Esophagus squamous epithelium (tissue), 5 donors: ENCODE measurements at regions not wholly inside any gene's neighbourhood (a gene's known extent, or its start where the extent isn't known, plus 50 kb on each side); places are given as distances from the start of the nearest gene placed in this dataset.
A peak's percentile ranks its signal among the peaks of the same experiment; 100 is the strongest.
"Not testable (repeated sequence)": the region's sequence is repeated elsewhere in the genome, so short reads cannot be mapped to it uniquely, and the experiment has no call there.

Experiments used
- DNase-seq: peaks from one replicate; lab custom pipeline; 2025; lab: John Stamatoyannopoulos, UW
- H3K27ac ChIP-seq, 4 donors: fragments of 200-600 bp; sonication (generic); one replicate each; pipeline ENCODE4 v1.5.1; 2016 to 2019; ENCODE audit warnings: mild to moderate bottlenecking in 1 of 4
- H3K27me3 ChIP-seq, 4 donors: fragments of 200-600 bp; sonication (generic); 1 replicate in 3 of 4; 2 replicates in 1 of 4; pipeline versions ENCODE4 v1.5.1 to v1.6.0; 2017 to 2021; ENCODE audit warnings: antibody characterized with exemption in 1 of 4
- H3K36me3 ChIP-seq, 3 donors: fragments of 200-600 bp; sonication (generic); one replicate each; pipeline ENCODE4 v1.5.1; 2016 to 2019
- H3K4me1 ChIP-seq, 3 donors: fragments of 200-600 bp; sonication (generic); one replicate each; pipeline ENCODE4 v1.5.1; 2017 to 2019
- H3K4me3 ChIP-seq, 4 donors: fragments of 200-600 bp; sonication (generic); 1 replicate in 3 of 4; 2 replicates in 1 of 4; pipeline ENCODE4 v1.5.1; 2016 to 2019; ENCODE audit warnings: mild to moderate bottlenecking in 2 of 4, moderate library complexity in 1 of 4
- H3K9me3 ChIP-seq, 3 donors: fragments of 200-600 bp; sonication (generic); one replicate each; pipeline ENCODE4 v1.5.1; 2016 to 2019
- POLR2A ChIP-seq, 4 donors: fragments of 450-650 bp; IDR thresholded peaks; one replicate each; pipeline ENCODE4 v1.6.1; 2017; ENCODE audit warnings: antibody characterized with exemption in 4 of 4, mild to moderate bottlenecking in 4 of 4, moderate library complexity in 3 of 4
- WGBS, 2 donors: methylation state at CpG; one replicate each; pipeline ENCODE4 v1.1.5; 2018; 5-methylcytosine and 5-hydroxymethylcytosine counted together
- intact Hi-C: fragments of 100-400 bp; cut with DNase I; formaldehyde crosslinking; loops from one replicate; pipeline ENCODE4 v1.15.0; 2022
- TF ChIP-seq, protein P1 (sequence below), 6 experiments: fragments of 450-650 bp in 4 of 6; fragments of 200-600 bp in 2 of 6; sonication (generic) in 2 of 6; IDR thresholded peaks; one replicate each; pipeline ENCODE4 v1.5.1; 2016 to 2019; ENCODE audit warnings: antibody characterized with exemption in 6 of 6, mild to moderate bottlenecking in 4 of 6, moderate library complexity in 4 of 6
- donor health status: DM: yes; HTN: yes; CAD: no.

DNA sequence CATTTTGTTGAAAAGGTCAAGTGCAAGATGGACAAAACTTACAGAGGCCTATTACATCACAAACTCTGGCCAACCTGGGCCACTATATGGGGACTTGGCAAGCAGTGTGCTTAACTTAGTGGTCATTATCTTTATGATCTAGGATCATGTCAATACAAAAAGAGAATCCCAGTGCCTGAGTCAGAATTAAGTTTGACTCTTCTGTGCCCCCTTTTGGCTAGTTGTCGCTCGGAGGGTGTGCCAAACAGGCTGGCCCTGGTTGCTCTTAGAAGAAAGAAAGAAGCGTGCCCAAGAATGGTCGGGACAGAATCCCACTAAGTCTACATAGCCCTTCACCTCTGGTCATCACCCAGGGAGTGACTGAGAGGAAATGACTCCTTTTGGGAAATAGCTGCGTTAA lies 100.1 kb downstream of the EIF4E start:
- H3K36me3 ChIP-seq: no peaks in the 10 kb centered on the region
- intact Hi-C loops: no loop called here
- DNase-seq: no peak
- no peak overlapping the region for H3K27ac ChIP-seq
- WGBS, 2 donors: 56 to 74% methylated on average over 5 of the region's 5 CpGs
- no peak overlapping the region for H3K4me3 ChIP-seq
- H3K27me3 ChIP-seq: no peaks in the 10 kb centered on the region
- H3K4me1 ChIP-seq: no peaks in the 10 kb centered on the region
- no peaks in the 10 kb centered on the region for H3K9me3 ChIP-seq
- TF ChIP-seq POLR2A (IDR thresholded peaks at IDR 0.05): no peak
- TF ChIP-seq, protein P1, sequence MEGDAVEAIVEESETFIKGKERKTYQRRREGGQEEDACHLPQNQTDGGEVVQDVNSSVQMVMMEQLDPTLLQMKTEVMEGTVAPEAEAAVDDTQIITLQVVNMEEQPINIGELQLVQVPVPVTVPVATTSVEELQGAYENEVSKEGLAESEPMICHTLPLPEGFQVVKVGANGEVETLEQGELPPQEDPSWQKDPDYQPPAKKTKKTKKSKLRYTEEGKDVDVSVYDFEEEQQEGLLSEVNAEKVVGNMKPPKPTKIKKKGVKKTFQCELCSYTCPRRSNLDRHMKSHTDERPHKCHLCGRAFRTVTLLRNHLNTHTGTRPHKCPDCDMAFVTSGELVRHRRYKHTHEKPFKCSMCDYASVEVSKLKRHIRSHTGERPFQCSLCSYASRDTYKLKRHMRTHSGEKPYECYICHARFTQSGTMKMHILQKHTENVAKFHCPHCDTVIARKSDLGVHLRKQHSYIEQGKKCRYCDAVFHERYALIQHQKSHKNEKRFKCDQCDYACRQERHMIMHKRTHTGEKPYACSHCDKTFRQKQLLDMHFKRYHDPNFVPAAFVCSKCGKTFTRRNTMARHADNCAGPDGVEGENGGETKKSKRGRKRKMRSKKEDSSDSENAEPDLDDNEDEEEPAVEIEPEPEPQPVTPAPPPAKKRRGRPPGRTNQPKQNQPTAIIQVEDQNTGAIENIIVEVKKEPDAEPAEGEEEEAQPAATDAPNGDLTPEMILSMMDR (IDR thresholded peaks at IDR 0.05): peak in 1 of 6 experiments; percentile 27

DNA sequence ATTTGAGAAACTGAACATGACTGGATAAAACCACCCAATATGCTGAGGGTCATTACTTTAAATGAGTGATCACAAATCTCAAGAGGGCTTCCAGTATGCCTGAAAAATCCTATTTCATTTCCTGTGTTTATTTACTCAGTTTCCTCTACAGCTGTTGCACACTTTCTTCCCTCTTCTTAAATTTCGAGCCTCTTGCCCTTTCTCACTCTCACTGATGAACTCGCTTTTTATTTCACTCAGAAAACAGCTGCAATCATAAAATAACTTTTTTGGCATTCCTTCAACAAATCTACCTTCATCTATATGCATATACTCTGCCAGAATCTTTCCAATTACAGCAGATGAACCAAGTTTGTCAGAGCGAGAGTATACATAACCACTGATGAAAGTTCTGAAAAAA lies 101.3 kb downstream of the EIF4E start:
- Histone ChIP-seq H3K27me3 (no peaks in the 10 kb centered on the region), H3K9me3 (no peaks in the 10 kb centered on the region), H3K4me1 (no peaks in the 10 kb centered on the region), H3K27ac (no peak overlapping the region), H3K36me3 (no peaks in the 10 kb centered on the region), H3K4me3 (no peak overlapping the region)
- intact Hi-C loops: no loop called here
- 60 to 69% methylated on average over 3 of the region's 3 CpGs for WGBS, 2 donors
- no peak for TF ChIP-seq POLR2A (IDR thresholded peaks at IDR 0.05)
- TF ChIP-seq, protein P1 (IDR thresholded peaks at IDR 0.05): no peak
- DNase-seq: no peak

DNA sequence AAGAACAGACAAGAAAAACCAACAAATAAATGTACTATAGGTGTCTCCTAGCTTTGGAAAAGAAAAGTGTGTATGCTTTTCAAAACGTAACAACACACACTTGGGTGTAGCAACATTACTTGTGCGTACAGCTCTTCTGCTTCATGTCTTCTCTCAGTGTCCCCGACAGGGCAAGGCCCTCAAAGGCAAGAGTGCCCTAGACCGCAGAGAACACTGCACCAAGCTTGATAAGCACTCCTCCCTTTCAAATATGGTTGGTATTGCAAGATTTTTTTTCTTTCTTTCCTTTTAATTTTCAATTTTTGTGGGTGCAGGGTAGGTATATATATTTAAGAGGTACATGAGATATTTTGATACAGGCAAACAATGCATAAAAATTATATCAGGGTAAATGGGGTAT lies 106.8 kb downstream of the EIF4E start:
- H3K36me3 ChIP-seq: no peaks in the 10 kb centered on the region
- TF ChIP-seq, protein P1 (IDR thresholded peaks at IDR 0.05): no peak
- TF ChIP-seq POLR2A (IDR thresholded peaks at IDR 0.05): no peak
- no peak overlapping the region for H3K4me3 ChIP-seq
- no peaks in the 10 kb centered on the region for H3K4me1 ChIP-seq
- H3K27me3 ChIP-seq: no peaks in the 10 kb centered on the region
- intact Hi-C loops: no loop called here
- H3K27ac ChIP-seq: no peak overlapping the region
- peaks cover 0 to 2% (median 0%) of the 10 kb centered on the region in 3 donors for H3K9me3 ChIP-seq
- WGBS, 2 donors: 86 to 91% methylated on average over 4 of the region's 4 CpGs
- DNase-seq: no peak

DNA sequence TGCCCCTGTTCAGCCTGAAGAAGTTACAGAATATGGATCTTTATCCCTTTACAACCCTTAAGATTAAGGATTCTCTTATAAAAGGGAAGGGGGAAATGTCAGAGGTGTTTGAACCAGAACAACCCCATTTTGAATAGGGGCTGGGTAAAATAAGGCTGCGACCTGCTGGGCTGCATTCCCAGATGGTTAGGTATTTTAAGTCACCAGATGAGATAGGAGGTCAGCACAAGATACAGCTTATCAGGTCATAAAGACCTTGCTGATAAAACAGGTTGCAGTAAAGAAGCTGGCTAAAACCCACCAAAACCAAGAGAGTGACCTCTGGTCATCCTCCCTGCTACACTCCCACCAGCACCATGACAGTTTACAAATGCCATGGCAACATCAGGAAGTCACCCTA lies 110.8 kb downstream of the EIF4E start:
- H3K9me3 ChIP-seq, H3K4me3 ChIP-seq, H3K36me3 ChIP-seq, H3K27ac ChIP-seq, H3K27me3 ChIP-seq, DNase-seq, intact Hi-C loops, H3K4me1 ChIP-seq: not testable (repeated sequence)
- 89 to 100% methylated on average over 1 of the region's 1 CpG for WGBS, 2 donors

DNA sequence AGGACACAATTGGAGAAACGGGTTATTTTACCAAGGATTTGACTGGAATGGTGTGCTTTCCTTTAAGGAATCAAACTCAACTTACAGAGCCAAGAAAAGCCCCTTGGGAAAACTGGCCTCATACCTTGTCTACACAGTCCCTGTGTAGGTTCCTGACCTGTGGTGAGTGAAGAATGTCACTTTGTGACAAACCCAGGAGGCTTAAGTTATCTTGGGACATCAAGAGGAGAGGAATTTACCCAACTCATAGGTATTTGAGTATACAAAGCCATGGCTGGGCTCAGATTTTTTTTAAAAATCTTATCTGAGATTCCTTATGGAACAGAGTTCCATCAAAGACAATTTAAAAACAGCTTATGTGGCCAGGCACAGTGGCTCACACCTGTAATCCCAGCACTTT lies 112.1 kb downstream of the EIF4E start:
- no peak overlapping the region for H3K4me3 ChIP-seq
- H3K9me3 ChIP-seq: peaks cover 0 to 7% (median 0%) of the 10 kb centered on the region in 3 donors
- H3K27ac ChIP-seq: no peak overlapping the region
- peaks cover 0 to 4% (median 0%) of the 10 kb centered on the region in 3 donors for H3K4me1 ChIP-seq
- intact Hi-C loops: no loop called here
- no peak for TF ChIP-seq POLR2A (IDR thresholded peaks at IDR 0.05)
- TF ChIP-seq, protein P1 (IDR thresholded peaks at IDR 0.05): no peak
- WGBS, 2 donors: 61 to 67% methylated on average over 1 of the region's 1 CpG
- H3K27me3 ChIP-seq: no peaks in the 10 kb centered on the region
- no peak for DNase-seq
- no peaks in the 10 kb centered on the region for H3K36me3 ChIP-seq

DNA sequence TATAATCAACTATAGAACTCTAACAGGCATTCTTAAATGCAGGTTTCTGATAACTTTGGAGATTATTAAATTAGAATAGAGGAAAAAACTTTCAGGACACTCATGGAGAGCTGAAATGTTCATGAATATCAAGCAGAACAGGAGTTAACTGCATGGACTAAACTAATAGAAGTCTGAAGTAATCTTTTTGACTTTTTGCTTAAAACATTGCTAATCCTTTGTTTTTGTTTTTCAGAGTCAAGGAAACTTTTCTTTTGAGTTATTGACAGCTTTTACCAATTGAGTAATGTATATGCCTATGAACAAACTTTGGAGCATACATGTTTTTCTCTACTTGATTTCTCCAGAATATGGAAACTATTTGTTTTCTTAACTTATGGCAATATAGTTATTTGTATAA lies 112.5 kb downstream of the EIF4E start:
- DNase-seq: no peak
- Histone ChIP-seq H3K27ac (no peak overlapping the region), H3K9me3 (peaks cover 0 to 7% (median 0%) of the 10 kb centered on the region in 3 donors), H3K4me1 (peaks cover 0 to 4% (median 0%) of the 10 kb centered on the region in 3 donors), H3K27me3 (no peaks in the 10 kb centered on the region), H3K4me3 (no peak overlapping the region), H3K36me3 (no peaks in the 10 kb centered on the region)
- intact Hi-C loops: no loop called here
- TF ChIP-seq POLR2A (IDR thresholded peaks at IDR 0.05): no peak
- TF ChIP-seq, protein P1 (IDR thresholded peaks at IDR 0.05): no peak
